Pancreas (tissue), 10 donors: ENCODE measurements at regions not wholly inside any gene's neighbourhood (a gene's known extent, or its start where the extent isn't known, plus 50 kb on each side); places are given as distances from the start of the nearest gene placed in this dataset.

Experiments
- ATAC-seq, 4 donors: fragments of 200-7000 bp; cut with Tn5 transposase; one replicate each; pipeline versions ENCODE4 v1.8.0 to v1.9.1; 2020; ENCODE audit warnings: mild to moderate bottlenecking in 4 of 4, moderate library complexity in 4 of 4
- DNase-seq, 6 donors: peaks; one replicate each; pipeline ENCODE4 v3.0.0-alpha.2; 2020
- FAIRE-seq: peaks from 2 replicates; lab custom pipeline; 2012; peaks lifted over from hg19 to GRCh38; lab: Jason Lieb, UNC
- H3K27ac ChIP-seq, 4 donors: fragments of 200-600 bp; sonication (generic); 1 replicate in 3 of 4; 2 replicates in 1 of 4; pipeline versions ENCODE4 v1.5.0 to v1.8.0; 2020
- H3K27me3 ChIP-seq, 4 donors: fragments of 200-600 bp; one replicate each; pipeline ENCODE4 v1.8.0; 2021
- H3K36me3 ChIP-seq, 3 donors: fragments of 200-600 bp; sonication (generic) in 1 of 3; one replicate each; pipeline versions ENCODE4 v1.5.0 to v1.8.0; 2020 to 2021
- H3K4me1 ChIP-seq, 3 donors: fragments of 200-600 bp; one replicate each; pipeline ENCODE4 v1.8.0; 2021
- H3K4me3 ChIP-seq, 4 donors: fragments of 200-600 bp; sonication (generic) in 2 of 4; one replicate each; pipeline versions ENCODE4 v1.5.0 to v1.8.0; 2020 to 2021
- H3K9me3 ChIP-seq, 4 donors: fragments of 200-600 bp; one replicate each; pipeline ENCODE4 v1.8.0; 2021
- WGBS, 2 donors: extraction: QIAGEN DNeasy Blood & Tissue Kit; methylation state at CpG; one replicate each; pipeline ENCODE4 v1.1.7; 2013; 5-methylcytosine and 5-hydroxymethylcytosine counted together
- intact Hi-C, 3 donors: fragments of 100-400 bp; cut with DNase I; formaldehyde crosslinking; loops; one replicate each; pipeline versions ENCODE4 v1.11.1 to v1.14.2; 2022
- TF ChIP-seq, protein P1 (sequence below), 4 donors: fragments of 200-600 bp; sonication (generic) in 3 of 4; IDR thresholded peaks; one replicate each; pipeline versions ENCODE4 v1.5.0 to v1.8.0; 2021; ENCODE audit warnings: antibody characterized with exemption in 4 of 4
- donor health status: healthy with polysubstance abuse.
- donor health status: DM: no; HTN: no; CAD: no; lungs with moderate emphysema.
- donor health status: DM: no; HTN: no; CAD: no.
- donor health status: control.
- donor health status: control.
- donor health status: Bipolar disorder and iron deficiency.
- donor health status: DM: yes; HTN: yes; CAD: no.
- donor health status: DM: no; HTN: no; CAD: no.
- donor health status: DM: no; HTN: no; CAD: no.
- donor health status: DM: yes; HTN: yes; CAD: no.

DNA sequence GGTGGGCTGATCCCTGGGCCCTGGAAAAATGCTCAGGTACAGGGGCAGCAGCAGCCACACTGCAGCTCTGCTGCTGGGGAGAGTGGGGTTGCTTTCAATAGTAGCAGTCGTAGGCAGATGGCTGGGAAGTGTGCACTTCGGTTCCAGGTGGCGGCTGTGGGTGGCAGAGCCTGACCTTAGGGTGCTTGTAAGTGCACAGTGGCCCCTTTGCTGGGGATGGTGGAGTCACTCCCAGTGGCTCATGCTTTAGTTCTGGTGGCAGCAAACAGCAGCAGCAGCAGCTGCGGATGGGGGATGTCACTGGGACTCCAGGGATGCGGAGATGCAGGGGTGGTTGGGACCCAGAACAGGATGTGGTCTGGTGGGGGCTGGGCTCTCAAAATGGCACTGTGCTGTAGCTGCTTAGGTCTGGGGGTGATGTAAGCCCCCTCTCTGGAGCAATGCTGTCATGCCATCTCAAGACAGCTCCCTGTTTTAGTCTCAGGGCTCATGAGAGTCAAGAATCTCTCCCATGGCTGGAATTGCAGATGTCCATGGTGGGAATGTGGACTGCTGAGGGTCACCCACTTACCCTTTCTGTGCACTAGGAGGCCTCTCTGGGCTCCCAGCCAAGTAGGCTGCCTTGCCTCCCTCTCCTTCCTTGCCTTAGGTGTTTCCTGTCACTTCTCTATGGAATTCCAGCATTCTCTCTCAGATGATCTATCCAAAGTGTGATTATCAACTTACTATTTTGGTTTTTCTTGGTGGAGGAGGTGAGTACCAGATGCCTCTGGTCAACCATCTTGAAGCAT is 146.7 kb upstream of the SLC22A23 start:
- ATAC-seq (no peak), DNase-seq (no peak), FAIRE-seq (no peak)
- H3K4me3 ChIP-seq = no peak overlapping the region
- H3K4me1 ChIP-seq = no peaks in the 10 kb centered on the region
- 91 to 98% methylated on average over 5 of the region's 5 CpGs for WGBS, 2 donors
- TF ChIP-seq, protein P1, sequence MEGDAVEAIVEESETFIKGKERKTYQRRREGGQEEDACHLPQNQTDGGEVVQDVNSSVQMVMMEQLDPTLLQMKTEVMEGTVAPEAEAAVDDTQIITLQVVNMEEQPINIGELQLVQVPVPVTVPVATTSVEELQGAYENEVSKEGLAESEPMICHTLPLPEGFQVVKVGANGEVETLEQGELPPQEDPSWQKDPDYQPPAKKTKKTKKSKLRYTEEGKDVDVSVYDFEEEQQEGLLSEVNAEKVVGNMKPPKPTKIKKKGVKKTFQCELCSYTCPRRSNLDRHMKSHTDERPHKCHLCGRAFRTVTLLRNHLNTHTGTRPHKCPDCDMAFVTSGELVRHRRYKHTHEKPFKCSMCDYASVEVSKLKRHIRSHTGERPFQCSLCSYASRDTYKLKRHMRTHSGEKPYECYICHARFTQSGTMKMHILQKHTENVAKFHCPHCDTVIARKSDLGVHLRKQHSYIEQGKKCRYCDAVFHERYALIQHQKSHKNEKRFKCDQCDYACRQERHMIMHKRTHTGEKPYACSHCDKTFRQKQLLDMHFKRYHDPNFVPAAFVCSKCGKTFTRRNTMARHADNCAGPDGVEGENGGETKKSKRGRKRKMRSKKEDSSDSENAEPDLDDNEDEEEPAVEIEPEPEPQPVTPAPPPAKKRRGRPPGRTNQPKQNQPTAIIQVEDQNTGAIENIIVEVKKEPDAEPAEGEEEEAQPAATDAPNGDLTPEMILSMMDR (IDR thresholded peaks at IDR 0.05) = no peak
- no peaks in the 10 kb centered on the region for H3K27me3 ChIP-seq
- no peak overlapping the region for H3K27ac ChIP-seq
- intact Hi-C loops = no loop called here
- no peaks in the 10 kb centered on the region for H3K36me3 ChIP-seq
- H3K9me3 ChIP-seq = no peaks in the 10 kb centered on the region

DNA sequence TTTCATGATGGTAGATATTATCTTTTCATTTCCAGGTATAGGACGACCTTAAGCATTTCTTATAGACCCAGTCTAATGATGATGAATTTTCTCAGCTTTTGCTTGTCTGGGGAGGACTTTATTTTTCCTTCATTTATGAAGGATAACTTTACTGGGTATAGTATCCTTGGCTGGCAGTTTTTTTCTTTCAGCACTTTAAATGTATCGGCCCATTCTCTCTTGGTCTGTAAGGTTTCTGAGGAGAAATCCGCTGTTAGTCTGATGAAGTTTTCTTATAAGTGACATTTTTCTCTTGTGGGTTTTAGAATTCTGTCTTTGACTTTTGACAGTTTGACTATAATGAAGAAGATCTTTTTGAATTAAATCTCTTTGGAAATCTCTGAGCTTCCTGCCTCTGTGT is 144.7 kb upstream of the SLC22A23 start:
- 90% methylated on average over 3 of the region's 3 CpGs for WGBS, 2 donors
- H3K36me3 ChIP-seq = no peaks in the 10 kb centered on the region
- ATAC-seq (no peak), DNase-seq (no peak), FAIRE-seq (no peak)
- H3K9me3 ChIP-seq = no peaks in the 10 kb centered on the region
- no peak overlapping the region for H3K4me3 ChIP-seq
- no peaks in the 10 kb centered on the region for H3K4me1 ChIP-seq
- intact Hi-C loops = no loop called here
- TF ChIP-seq, protein P1 (IDR thresholded peaks at IDR 0.05) = no peak
- no peaks in the 10 kb centered on the region for H3K27me3 ChIP-seq
- H3K27ac ChIP-seq = no peak overlapping the region

DNA sequence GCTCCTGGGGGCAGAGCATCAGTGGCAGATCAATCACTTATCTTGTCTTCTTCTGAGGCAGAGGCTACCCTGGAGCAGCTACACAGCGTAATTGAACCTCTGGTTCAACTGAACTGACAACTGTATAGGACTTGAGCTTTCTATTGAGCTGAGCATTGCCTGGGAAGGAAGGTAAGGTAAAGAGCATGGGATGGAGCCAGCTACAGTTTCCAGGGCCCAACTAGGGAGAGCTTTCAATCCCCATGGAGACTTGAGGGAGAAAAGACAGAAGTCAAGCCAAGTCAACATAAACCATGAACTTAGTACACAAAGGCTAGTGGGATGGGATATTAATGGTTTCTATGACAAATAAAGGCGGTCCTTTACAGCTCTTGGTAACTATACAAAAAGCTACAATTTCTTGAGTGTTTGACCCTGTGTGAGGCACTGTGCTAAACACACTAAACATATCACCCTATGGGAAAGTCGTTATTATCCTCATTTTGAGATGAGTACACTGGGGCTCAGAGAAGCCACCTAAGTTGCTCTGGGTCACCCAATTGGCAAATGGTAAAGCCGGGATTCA is 140.7 kb upstream of the SLC22A23 start:
- H3K9me3 ChIP-seq = no peaks in the 10 kb centered on the region
- H3K4me1 ChIP-seq = no peaks in the 10 kb centered on the region
- TF ChIP-seq, protein P1 (IDR thresholded peaks at IDR 0.05) = no peak
- DNase-seq (no peak), FAIRE-seq (no peak), ATAC-seq (no peak)
- 78 to 93% methylated on average over 4 of the region's 4 CpGs for WGBS, 2 donors
- no peaks in the 10 kb centered on the region for H3K36me3 ChIP-seq
- H3K27me3 ChIP-seq = no peaks in the 10 kb centered on the region
- intact Hi-C loops = no loop called here
- no peak overlapping the region for H3K27ac ChIP-seq
- no peak overlapping the region for H3K4me3 ChIP-seq

DNA sequence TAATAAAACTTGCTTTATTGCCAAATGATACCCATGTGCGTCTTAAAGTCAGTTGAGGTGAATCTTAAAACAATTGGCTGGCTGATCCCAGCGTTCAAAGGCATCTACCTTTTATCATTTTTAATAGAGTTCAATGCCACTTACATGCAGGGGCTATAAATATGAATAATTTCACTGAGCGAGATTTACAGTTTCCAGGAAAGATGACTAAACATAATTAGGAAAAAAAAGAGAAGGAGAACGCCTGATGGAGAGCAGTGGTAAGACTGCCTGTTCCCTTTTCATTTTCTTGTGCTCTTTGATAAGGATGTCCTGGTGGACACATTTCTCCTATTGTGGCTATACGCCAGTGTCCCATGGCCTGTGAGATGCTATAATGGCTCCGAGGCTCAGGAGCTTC is 139.9 kb upstream of the SLC22A23 start:
- TF ChIP-seq, protein P1 (IDR thresholded peaks at IDR 0.05) = no peak
- no peaks in the 10 kb centered on the region for H3K4me1 ChIP-seq
- FAIRE-seq (no peak), DNase-seq (no peak), ATAC-seq (no peak)
- no peaks in the 10 kb centered on the region for H3K27me3 ChIP-seq
- no peaks in the 10 kb centered on the region for H3K9me3 ChIP-seq
- WGBS, 2 donors = 66 to 78% methylated on average over 6 of the region's 6 CpGs
- no peak overlapping the region for H3K27ac ChIP-seq
- H3K4me3 ChIP-seq = no peak overlapping the region
- intact Hi-C loops = no loop called here
- H3K36me3 ChIP-seq = no peaks in the 10 kb centered on the region

DNA sequence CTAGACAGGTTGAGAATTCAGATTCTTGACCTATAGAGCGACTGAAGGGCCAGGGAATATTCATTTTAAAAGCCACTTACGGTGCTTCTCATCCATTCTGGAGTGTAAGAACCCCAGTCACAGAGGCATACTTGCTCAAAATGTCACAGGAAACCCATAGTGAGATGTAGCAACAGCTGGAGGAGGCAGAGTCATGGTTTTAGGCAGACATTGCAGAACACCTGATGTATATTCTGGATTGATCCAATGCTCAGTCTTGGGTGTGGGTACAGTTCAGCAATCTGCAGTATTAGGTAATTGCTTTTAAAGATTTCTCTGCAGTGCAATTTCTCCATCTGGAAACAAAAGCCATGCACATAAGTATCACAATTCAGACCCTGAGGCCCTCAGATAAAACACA is 137.4 kb upstream of the SLC22A23 start:
- no peak for FAIRE-seq
- ATAC-seq = no peak
- TF ChIP-seq, protein P1 (IDR thresholded peaks at IDR 0.05) = no peak
- no peaks in the 10 kb centered on the region for H3K27me3 ChIP-seq
- intact Hi-C loops = no loop called here
- no peak overlapping the region for H3K27ac ChIP-seq
- 81 to 89% methylated on average over 2 of the region's 2 CpGs for WGBS, 2 donors
- DNase-seq = no peak
- H3K9me3 ChIP-seq = no peaks in the 10 kb centered on the region
- H3K4me1 ChIP-seq = no peaks in the 10 kb centered on the region
- H3K4me3 ChIP-seq = no peak overlapping the region
- no peaks in the 10 kb centered on the region for H3K36me3 ChIP-seq
